Stimulated activated naive CD8-positive, alpha-beta T cell treated with anti-CD3 and anti-CD28 coated beads, Interleukin-15, amount 100 ng/mL, for 72 hours (primary cell): ENCODE measurements at regions not wholly inside any gene's neighbourhood (a gene's known extent, or its start where the extent isn't known, plus 50 kb on each side); places are given as distances from the start of the nearest gene placed in this dataset.

ENCODE experiments used
- ATAC-seq: fragments of 150-1000 bp; cut with Tn5 transposase; 2 replicates; pipeline ENCODE4 v1.10.0; 2021; ENCODE audit warnings: mild to moderate bottlenecking, moderate library complexity
- DNase-seq, 2 donors: peaks; one replicate each; pipeline ENCODE4 v3.0.0; 2021 to 2022
- H3K27ac Mint-ChIP-seq, 2 donors: one replicate each; pipeline ENCODE4 v1.8.0; 2022; ENCODE audit warnings: mild to moderate bottlenecking in 2 of 2, mixed read lengths in 2 of 2, moderate library complexity in 2 of 2
- H3K27me3 Mint-ChIP-seq: one replicate; pipeline ENCODE4 v1.8.0; 2022; ENCODE audit warnings: mixed read lengths
- H3K4me1 Mint-ChIP-seq: one replicate; pipeline ENCODE4 v1.8.0; 2022; ENCODE audit warnings: mild to moderate bottlenecking, mixed read lengths
- H3K4me3 Mint-ChIP-seq, 2 donors: one replicate each; pipeline ENCODE4 v1.8.0; 2022; ENCODE audit warnings: mild to moderate bottlenecking in 2 of 2, mixed read lengths in 2 of 2, moderate library complexity in 1 of 2
- H3K9me3 Mint-ChIP-seq, 2 donors: one replicate each; pipeline ENCODE4 v1.8.0; 2022; ENCODE audit warnings: mixed read lengths in 2 of 2

DNA sequence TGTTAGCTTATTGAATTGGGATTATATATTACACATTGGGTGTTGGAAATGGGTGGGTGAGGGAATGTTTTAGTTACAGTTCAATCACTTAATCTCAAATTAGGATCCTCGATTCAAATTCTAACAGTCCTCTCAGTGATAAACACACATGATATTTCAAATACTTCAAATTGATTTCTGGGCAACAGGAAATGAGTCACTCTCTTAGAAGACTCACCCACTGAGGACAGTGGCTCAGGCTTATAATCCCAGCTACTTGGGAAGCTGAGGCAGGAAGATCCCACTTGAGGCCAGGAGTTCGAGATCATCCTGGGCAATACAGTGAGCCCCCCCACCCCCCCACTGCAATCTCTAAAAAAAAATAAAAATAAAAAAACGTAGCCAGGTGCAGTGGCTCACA lies 435.3 kb downstream of the KLF12 start:
- Mint-ChIP-seq H3K27me3 (no peaks in the 10 kb centered on the region), H3K4me3 (no peak overlapping the region), H3K27ac (peak overlapping the region in 1 of 2 donors; percentile 40), H3K4me1 (peaks cover 36% of the 10 kb centered on the region), H3K9me3 (no peaks in the 10 kb centered on the region)
- ATAC-seq: no peak
- DNase-seq: no peak

DNA sequence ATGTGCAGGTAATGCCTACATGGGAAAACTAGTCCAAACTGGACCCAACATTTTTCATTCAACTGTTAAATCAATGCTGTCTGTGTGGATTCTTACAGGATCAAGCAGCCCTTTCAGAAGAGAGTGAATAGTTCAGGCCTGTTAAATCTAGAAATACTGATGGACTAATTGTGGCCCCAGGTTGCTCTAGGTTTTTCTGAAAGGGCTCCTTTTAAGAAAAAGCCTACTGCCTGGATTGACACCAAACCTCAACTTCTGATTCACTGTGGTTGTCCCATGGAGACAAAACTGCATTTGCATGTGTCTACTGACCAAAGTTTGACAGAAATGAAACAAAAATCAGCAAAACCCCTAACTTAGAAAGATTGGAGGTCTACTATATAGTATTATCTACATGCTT lies 437.0 kb downstream of the KLF12 start:
- peaks cover 19% of the 10 kb centered on the region for H3K4me1 Mint-ChIP-seq
- ATAC-seq (peak; percentile 37), DNase-seq (no peak)
- no peaks in the 10 kb centered on the region for H3K27me3 Mint-ChIP-seq
- H3K4me3 Mint-ChIP-seq: no peak overlapping the region
- no peaks in the 10 kb centered on the region for H3K9me3 Mint-ChIP-seq
- H3K27ac Mint-ChIP-seq: no peak overlapping the region

DNA sequence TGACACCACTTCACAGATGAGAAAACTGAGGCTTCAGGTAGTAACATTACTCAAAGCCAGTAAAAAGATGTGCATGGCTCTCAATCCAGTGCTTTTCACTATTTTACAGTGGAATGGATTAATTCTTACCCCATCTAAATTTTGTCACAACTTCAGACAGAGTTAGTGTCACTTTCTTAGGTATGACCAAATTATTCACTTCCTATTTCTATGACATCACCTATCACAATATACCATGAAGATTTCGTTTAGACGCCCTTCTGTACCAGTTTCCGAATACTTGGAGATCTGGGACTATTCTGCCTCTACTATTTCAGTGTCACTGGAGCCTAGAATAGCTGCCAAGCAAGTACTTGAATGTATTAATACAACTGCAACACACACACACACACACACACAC lies 437.5 kb downstream of the KLF12 start:
- Mint-ChIP-seq H3K4me1 (peaks cover 16% of the 10 kb centered on the region), H3K4me3 (no peak overlapping the region), H3K9me3 (no peaks in the 10 kb centered on the region), H3K27ac (no peak overlapping the region), H3K27me3 (no peaks in the 10 kb centered on the region)
- ATAC-seq (no peak), DNase-seq (no peak)

DNA sequence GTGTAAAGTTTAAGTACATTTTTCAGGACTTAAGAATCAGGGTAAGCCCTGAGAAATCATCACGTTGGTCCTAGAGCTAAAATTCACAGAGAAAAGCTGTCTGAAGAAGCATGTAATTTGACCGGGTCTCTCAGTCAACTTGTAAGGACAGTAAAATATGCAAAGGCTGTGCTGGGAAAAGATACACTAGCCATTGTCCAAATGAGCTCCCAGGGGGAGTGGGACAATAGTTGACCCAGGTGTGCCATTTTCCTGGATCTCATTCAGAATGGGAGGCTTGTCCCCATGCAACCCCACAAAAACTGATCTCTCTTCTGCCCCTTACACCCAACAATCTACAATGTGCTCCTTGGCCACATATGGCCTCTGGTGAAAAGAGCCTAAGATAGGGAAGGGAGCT lies 437.9 kb downstream of the KLF12 start:
- Mint-ChIP-seq H3K4me3 (no peak overlapping the region), H3K9me3 (no peaks in the 10 kb centered on the region), H3K27me3 (no peaks in the 10 kb centered on the region), H3K4me1 (peaks cover 16% of the 10 kb centered on the region), H3K27ac (no peak overlapping the region)
- ATAC-seq: no peak
- no peak for DNase-seq

DNA sequence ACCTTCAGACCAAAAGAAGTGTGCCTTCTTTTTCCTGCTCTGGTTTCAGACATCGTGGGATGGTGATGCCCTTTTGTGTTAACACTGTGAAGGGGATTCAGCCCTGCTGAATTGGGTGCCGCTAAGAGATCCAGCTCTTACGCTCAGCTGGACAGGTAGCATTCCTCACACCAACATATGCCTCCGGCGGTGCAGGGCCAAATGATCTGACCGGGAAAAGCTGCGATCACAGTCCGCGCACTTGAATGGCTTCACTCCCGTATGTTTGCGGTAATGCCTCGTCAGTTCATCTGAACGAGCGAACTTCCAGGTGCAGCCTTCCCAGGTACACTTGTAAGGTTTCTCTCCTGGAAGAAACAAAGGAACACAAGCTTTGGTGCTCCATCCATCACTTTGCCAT lies 438.9 kb downstream of the KLF12 start:
- no peaks in the 10 kb centered on the region for H3K27me3 Mint-ChIP-seq
- no peaks in the 10 kb centered on the region for H3K9me3 Mint-ChIP-seq
- H3K27ac Mint-ChIP-seq: peak overlapping the region in 1 of 2 donors; percentile 19
- peaks cover 16% of the 10 kb centered on the region for H3K4me1 Mint-ChIP-seq
- no peak for DNase-seq
- H3K4me3 Mint-ChIP-seq: no peak overlapping the region
- no peak for ATAC-seq

DNA sequence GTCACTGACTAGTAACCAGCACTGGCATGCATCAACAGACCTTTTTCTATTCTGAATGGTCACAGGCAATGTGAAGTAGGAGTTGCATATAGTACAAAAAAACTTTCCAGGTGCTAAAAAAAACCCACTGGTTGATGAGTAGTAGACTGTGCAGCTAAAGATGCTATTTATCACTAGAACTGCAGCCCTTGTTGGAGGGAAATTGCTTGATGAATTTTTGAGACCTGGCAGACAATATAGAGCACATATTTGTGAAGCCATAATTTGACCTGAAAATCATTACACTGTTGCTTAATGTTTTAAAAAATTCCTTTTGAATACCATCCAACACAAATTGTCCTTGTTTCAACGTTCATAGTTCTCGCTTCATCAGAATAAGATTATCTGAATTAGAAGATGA lies 441.0 kb downstream of the KLF12 start:
- H3K4me3 Mint-ChIP-seq: no peak overlapping the region

DNA sequence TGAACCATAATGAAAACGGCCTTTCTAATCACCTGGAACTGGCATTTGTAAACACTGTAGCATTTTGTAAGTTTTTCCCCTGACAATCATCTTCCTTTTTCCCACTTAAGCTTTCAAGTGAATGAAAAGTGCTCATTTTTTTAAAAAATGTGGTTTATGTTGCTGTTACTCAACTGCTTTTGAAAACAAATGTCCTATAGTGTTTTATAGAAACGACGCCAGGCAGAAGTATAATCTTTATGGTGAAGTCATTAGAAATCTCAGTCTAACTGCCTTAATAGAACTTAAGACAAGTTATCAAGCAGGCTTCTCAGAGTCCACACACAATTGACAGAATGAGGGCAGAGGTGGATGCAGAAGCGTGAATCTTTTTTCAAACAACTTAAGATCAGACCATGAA lies 442.3 kb downstream of the KLF12 start:
- Mint-ChIP-seq H3K4me1 (no peaks in the 10 kb centered on the region), H3K27me3 (no peaks in the 10 kb centered on the region), H3K4me3 (no peak overlapping the region), H3K27ac (no peak overlapping the region), H3K9me3 (no peaks in the 10 kb centered on the region)
- no peak for DNase-seq
- ATAC-seq: no peak

More for the DNA sequence above, 441.0 kb downstream of the KLF12 start:
- ATAC-seq (no peak), DNase-seq (no peak)
- H3K9me3 Mint-ChIP-seq: no peaks in the 10 kb centered on the region
- H3K27me3 Mint-ChIP-seq: no peaks in the 10 kb centered on the region
- H3K4me1 Mint-ChIP-seq: peaks cover 10% of the 10 kb centered on the region
- H3K27ac Mint-ChIP-seq: no peak overlapping the region

DNA sequence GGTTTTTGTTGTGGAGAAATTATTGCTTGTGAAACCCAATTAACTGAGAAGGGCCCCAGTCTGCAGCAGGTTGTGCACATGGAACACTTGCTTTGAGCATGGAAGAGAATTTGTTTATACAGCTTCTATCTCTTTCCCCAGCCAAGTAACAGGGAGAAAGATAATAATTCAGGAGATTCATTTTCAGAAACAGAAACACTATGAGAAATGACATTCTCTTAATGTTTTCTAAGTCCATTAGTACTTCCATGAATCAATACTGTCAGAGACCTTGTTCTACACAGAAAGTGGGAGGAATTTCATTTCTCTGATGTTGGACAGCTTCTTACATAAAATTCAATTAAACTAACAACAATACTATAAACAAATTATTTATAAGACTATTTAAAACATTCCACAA lies 446.3 kb downstream of the KLF12 start:
- DNase-seq: no peak
- no peak for ATAC-seq
- H3K4me3 Mint-ChIP-seq: no peak overlapping the region
- no peak overlapping the region for H3K27ac Mint-ChIP-seq
- no peaks in the 10 kb centered on the region for H3K27me3 Mint-ChIP-seq
- no peaks in the 10 kb centered on the region for H3K9me3 Mint-ChIP-seq
- no peaks in the 10 kb centered on the region for H3K4me1 Mint-ChIP-seq

DNA sequence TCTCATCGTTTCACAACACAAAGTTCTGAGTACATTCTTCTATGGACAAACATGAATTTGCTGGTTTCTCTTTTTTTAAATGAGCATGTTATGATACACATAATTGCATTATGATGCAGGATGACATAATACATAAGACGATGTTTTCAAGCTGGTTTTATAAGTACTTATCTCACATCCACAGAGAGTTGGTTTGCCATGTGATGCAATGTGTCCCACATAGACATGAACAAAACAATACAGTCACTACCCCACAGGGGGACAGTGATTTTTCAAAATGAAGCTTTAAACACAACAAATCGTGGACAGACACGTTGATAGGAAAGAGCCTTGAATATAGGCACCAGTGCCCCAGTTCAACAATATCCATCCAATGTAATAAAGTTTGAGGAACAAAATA lies 447.1 kb downstream of the KLF12 start:
- Mint-ChIP-seq H3K4me3 (no peak overlapping the region), H3K4me1 (no peaks in the 10 kb centered on the region), H3K9me3 (no peaks in the 10 kb centered on the region), H3K27ac (no peak overlapping the region), H3K27me3 (no peaks in the 10 kb centered on the region)
- no peak for DNase-seq
- ATAC-seq: no peak

DNA sequence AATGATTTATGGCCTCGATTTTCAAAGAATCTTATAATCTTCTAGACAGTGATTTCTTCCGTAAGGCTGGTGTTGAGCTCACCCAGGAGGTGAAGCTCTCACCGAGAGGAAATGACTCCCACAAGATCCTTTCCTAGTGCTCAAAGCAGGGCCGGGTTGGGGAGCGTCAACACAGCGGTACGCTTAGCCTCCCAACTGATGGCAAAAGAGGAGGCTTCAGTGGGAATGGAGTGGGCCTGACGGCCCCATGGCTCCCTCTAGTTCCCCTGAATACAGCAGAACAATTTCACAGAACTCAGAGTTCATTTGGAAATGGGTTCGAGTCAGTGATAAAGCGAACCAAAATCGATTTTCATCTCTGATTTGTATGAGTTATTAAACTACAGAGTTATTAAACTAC lies 449.5 kb downstream of the KLF12 start:
- Mint-ChIP-seq H3K4me3 (no peak overlapping the region), H3K27ac (no peak overlapping the region), H3K4me1 (no peaks in the 10 kb centered on the region), H3K9me3 (no peaks in the 10 kb centered on the region), H3K27me3 (no peaks in the 10 kb centered on the region)
- ATAC-seq (no peak), DNase-seq (no peak)

DNA sequence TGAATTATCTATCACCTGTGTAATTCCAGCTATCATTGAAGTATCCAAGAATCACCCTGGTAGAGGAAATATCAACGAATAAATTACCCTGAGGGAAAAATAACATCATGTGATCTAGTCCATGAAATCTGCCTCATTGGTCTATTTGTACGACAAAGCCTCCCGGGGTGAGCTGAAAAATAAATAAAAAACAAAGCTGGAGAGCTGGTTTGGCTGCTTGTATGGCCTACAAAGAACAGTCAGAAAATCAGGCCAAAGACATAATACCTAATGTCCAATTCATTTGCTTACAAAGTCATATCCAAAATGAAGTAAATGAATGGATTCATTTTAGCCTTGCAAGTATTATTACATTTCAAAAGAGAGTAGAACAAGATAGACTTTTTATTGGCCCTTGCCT lies 449.9 kb downstream of the KLF12 start:
- no peaks in the 10 kb centered on the region for H3K27me3 Mint-ChIP-seq
- H3K4me1 Mint-ChIP-seq: no peaks in the 10 kb centered on the region
- no peaks in the 10 kb centered on the region for H3K9me3 Mint-ChIP-seq
- no peak overlapping the region for H3K27ac Mint-ChIP-seq
- ATAC-seq: no peak
- no peak for DNase-seq
- H3K4me3 Mint-ChIP-seq: no peak overlapping the region

DNA sequence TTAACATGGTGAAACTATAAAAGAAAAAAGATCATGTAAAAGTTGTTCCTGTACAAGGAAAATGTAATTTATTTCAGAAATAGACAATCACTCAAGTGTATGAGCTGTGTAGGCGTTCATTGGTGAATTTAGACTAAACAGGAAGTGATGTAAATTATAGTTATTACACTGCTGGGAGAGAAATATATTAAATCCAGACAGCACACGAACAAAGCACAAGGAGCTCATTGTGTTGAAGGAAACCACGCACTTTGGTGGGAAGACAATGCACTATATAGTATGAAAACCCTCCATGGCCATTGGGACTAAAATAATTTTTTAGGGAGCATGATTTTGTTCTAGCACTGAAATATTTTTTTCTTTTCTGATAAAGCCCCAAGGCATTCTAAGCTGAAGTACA lies 450.5 kb downstream of the KLF12 start:
- H3K4me1 Mint-ChIP-seq: no peaks in the 10 kb centered on the region
- H3K9me3 Mint-ChIP-seq: no peaks in the 10 kb centered on the region
- peak overlapping the region in 1 of 2 donors; percentile 40 for H3K27ac Mint-ChIP-seq
- no peak overlapping the region for H3K4me3 Mint-ChIP-seq
- H3K27me3 Mint-ChIP-seq: no peaks in the 10 kb centered on the region
- DNase-seq: no peak
- no peak for ATAC-seq

DNA sequence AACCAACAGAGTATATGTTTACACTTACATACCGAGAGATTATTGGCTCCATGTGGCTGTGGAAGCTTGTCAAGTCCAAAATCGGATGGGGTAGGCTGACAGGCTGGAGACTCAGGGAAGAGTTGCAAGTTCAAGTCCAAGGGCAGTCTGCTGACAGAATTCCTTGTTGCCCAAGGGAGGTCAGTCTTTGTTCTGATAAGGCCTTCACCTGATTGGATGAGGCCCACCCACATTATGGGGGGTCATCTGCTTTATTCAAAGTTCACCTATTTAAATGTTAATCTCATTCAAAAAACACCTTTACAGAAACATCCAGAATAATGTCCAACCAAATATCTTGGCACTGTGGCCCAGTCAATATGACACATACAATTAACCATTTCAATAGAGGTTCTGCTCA lies 452.4 kb downstream of the KLF12 start:
- H3K4me1 Mint-ChIP-seq: no peaks in the 10 kb centered on the region
- ATAC-seq (no peak), DNase-seq (no peak)
- H3K27ac Mint-ChIP-seq: no peak overlapping the region
- no peaks in the 10 kb centered on the region for H3K9me3 Mint-ChIP-seq
- H3K27me3 Mint-ChIP-seq: no peaks in the 10 kb centered on the region
- no peak overlapping the region for H3K4me3 Mint-ChIP-seq

DNA sequence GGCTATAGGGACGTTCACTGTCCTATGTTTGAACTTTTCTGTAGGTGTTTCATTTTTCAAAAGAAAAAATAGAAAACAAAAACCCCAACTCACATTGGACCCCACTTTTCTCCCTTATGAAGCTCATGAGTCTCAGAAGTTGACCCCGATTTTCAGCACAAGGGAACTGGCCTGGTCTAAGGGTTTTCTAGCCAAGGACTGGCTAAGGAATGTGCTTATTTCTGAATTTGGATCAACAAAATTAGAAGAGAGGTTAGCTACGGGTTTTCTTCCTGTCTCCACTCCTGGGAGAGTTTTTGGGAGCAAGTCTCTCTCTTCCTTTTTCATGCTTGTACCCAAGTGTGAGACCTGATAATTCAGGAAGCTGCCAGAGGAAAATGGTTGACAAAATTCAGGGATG lies 453.2 kb downstream of the KLF12 start:
- no peaks in the 10 kb centered on the region for H3K27me3 Mint-ChIP-seq
- no peaks in the 10 kb centered on the region for H3K9me3 Mint-ChIP-seq
- no peak overlapping the region for H3K27ac Mint-ChIP-seq
- H3K4me1 Mint-ChIP-seq: no peaks in the 10 kb centered on the region
- ATAC-seq: no peak
- H3K4me3 Mint-ChIP-seq: no peak overlapping the region
- no peak for DNase-seq

DNA sequence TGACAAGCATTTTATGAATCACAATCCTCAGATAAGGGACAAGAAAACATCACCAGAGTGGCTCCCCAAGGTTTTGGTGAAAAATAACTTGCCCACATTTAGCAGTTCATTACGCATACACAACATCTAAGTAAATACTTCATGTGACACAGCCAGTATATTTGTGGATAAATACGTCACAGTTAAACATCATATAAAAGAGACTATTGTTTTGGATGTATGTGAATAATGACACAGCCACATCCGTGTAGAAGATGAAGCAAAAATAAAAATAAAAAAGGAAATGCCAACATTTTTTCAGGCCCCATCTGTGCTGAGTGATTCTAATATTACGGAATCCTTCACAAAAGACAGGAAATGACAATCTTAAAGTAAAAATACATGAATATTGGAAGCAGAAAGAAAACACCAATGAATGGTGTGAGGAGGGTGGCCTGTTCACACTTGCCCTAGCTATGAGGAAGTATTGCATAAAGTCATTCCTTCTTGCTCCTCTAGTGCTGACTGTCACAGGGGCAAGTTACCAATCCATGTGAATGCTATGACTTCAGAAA lies 457.1 kb downstream of the KLF12 start:
- H3K9me3 Mint-ChIP-seq: no peaks in the 10 kb centered on the region
- ATAC-seq (no peak), DNase-seq (no peak)
- no peak overlapping the region for H3K27ac Mint-ChIP-seq
- no peaks in the 10 kb centered on the region for H3K4me1 Mint-ChIP-seq
- H3K4me3 Mint-ChIP-seq: no peak overlapping the region
- no peaks in the 10 kb centered on the region for H3K27me3 Mint-ChIP-seq

DNA sequence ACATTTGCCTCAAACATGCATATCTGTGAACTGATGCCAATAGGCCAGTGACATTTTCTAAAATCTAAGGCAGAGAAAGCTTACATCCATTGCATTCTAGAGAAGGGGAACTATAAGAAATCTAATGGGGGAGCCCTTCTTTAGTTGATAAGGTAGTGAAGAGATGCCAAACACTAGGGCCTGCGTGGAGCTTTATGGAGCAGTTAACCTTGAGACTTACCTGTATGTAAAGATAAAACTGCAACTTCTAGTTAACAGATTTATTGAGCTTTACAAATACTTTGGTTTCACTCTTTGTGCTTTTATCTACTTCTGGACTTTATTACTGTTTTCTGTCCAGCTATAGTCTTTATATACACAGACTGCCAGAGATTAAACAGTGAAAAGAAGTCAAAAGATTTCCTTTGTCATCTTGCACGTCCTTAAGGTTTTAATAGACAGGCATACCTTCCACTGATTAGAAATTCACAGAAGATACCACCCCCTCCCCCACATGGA lies 457.6 kb downstream of the KLF12 start:
- Mint-ChIP-seq H3K27me3 (no peaks in the 10 kb centered on the region), H3K4me1 (no peaks in the 10 kb centered on the region), H3K27ac (no peak overlapping the region), H3K4me3 (no peak overlapping the region), H3K9me3 (no peaks in the 10 kb centered on the region)
- no peak for ATAC-seq
- DNase-seq: no peak

DNA sequence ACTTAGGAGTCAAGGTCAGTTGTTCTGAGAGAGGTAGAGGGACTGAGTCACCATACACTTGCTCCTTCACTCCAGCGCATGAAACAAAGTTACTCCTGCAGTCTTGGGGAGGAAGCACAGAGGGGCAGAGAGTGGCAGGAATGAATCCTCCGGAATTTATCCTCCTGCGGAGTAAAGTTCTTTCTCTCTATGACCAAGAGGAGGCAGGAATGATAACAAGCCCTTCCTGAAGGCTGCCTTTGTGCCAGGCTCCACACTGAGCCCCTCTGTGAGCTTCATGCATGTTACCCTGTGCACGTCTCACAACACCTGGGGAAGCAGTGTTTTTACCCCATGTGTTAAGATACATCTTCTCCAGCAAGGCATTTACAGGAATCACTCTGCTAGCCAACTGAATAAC lies 458.4 kb downstream of the KLF12 start:
- Mint-ChIP-seq H3K4me1 (no peaks in the 10 kb centered on the region), H3K4me3 (no peak overlapping the region)

More for the DNA sequence above, 458.4 kb downstream of the KLF12 start:
- Mint-ChIP-seq H3K27me3 (no peaks in the 10 kb centered on the region), H3K27ac (no peak overlapping the region), H3K9me3 (peaks cover 0 to 5% of the 10 kb centered on the region in 2 donors)
- no peak for ATAC-seq
- no peak for DNase-seq
